Hepatic stellate cell (primary cell): ENCODE measurements at regions not wholly inside any gene's neighbourhood (a gene's known extent, or its start where the extent isn't known, plus 50 kb on each side); places are given as distances from the start of the nearest gene placed in this dataset.

Experiments used
- DNase-seq: peaks from one replicate; pipeline ENCODE4 v3.0.0; 2011; ENCODE audit warnings: low spot score

GRCh38 chr10:16361086-16361485, 75.7 kb upstream of the PTER start:
- no peak for DNase-seq

GRCh38 chr10:16363741-16364140, 73.1 kb upstream of the PTER start:
- DNase-seq = no peak

- DNase-seq = no peak
Measured at GRCh38 chr10:16367621-16368292, 69.1 kb upstream of the PTER start.

GRCh38 chr10:16381083-16381482, 55.7 kb upstream of the PTER start:
- no peak for DNase-seq

- no peak for DNase-seq
Measured at GRCh38 chr10:16384021-16384420, 52.8 kb upstream of the PTER start.

- no peak for DNase-seq
Measured at GRCh38 chr10:16386855-16387254, 50.0 kb upstream of the PTER start.
